HEK293T (cell line): ENCODE measurements at regions not wholly inside any gene's neighbourhood (a gene's known extent, or its start where the extent isn't known, plus 50 kb on each side); places are given as distances from the start of the nearest gene placed in this dataset.

Experiments used
- HDGF ChIP-seq: fragments of 450-650 bp; IDR thresholded peaks from 2 replicates; pipeline ENCODE4 v1.6.1; 2017; ENCODE audit warnings: antibody characterized with exemption, borderline replicate concordance
- L3MBTL2 ChIP-seq: fragments of 450-650 bp; conservative IDR thresholded peaks from 2 replicates; pipeline ENCODE4 v1.6.1; 2016; ENCODE audit warnings: mild to moderate bottlenecking
- NFRKB ChIP-seq: fragments of 450-650 bp; IDR thresholded peaks from 2 replicates; pipeline ENCODE4 v1.6.1; 2016; ENCODE audit warnings: mild to moderate bottlenecking, moderate library complexity
- SP1 ChIP-seq: fragments of 450-650 bp; IDR thresholded peaks from 2 replicates; pipeline ENCODE4 v1.6.1; 2017
- TARDBP ChIP-seq: fragments of 450-650 bp; IDR thresholded peaks from 2 replicates; pipeline ENCODE4 v1.6.1; 2016
- TF ChIP-seq, protein P1 (sequence below): fragments of 450-650 bp; IDR thresholded peaks from 2 replicates; pipeline ENCODE4 v1.6.1; 2016

DNA sequence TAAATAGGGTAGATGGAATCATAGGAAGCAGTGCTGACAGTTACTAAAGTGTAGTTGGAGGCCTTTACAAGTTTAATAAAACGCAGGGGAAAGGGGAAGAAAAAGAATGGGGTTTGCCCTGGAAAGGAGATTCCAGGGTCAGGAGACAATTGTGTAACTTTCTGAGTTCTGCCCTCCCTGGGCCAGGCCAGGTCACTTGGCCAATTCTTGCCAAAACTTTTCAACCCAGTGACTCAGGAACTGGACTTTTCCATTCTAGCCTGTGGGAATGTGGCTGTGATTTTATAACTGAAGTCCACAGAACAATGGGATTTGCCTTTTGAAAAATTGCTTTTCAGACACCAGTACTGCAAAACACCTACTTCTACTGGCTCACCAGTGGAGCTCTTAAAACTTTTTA lies 289.8 kb upstream of the ANKRD55 start:
- no peak for TF ChIP-seq NFRKB
- TF ChIP-seq TARDBP, result no peak
- TF ChIP-seq SP1, result no peak
- TF ChIP-seq, protein P1, sequence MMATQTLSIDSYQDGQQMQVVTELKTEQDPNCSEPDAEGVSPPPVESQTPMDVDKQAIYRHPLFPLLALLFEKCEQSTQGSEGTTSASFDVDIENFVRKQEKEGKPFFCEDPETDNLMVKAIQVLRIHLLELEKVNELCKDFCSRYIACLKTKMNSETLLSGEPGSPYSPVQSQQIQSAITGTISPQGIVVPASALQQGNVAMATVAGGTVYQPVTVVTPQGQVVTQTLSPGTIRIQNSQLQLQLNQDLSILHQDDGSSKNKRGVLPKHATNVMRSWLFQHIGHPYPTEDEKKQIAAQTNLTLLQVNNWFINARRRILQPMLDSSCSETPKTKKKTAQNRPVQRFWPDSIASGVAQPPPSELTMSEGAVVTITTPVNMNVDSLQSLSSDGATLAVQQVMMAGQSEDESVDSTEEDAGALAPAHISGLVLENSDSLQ, result no peak
- TF ChIP-seq HDGF, result no peak
- no peak for TF ChIP-seq L3MBTL2
